Neuronal stem cell (in vitro differentiated cells): ENCODE measurements at regions not wholly inside any gene's neighbourhood (a gene's known extent, or its start where the extent isn't known, plus 50 kb on each side); places are given as distances from the start of the nearest gene placed in this dataset.

Experiments used
- DNase-seq: peaks from one replicate; pipeline ENCODE4 v3.0.0-alpha.2; 2013; ENCODE audit warnings: low spot score
- H2AFZ ChIP-seq: one replicate; pipeline ENCODE4 v1.6.1; 2013; ENCODE audit warnings: mild to moderate bottlenecking, low read length, inconsistent platforms
- H2AK5ac ChIP-seq: 2 replicates; pipeline ENCODE4 v1.6.1; 2013; ENCODE audit warnings: low read depth, mild to moderate bottlenecking, inconsistent platforms, low read length, moderate library complexity, mixed read lengths
- H2BK120ac ChIP-seq: 2 replicates; pipeline ENCODE4 v1.6.1; 2013; ENCODE audit warnings: low read depth, mild to moderate bottlenecking, inconsistent platforms, low read length, moderate library complexity, mixed read lengths
- H2BK12ac ChIP-seq: one replicate; pipeline ENCODE4 v1.6.1; 2013; ENCODE audit warnings: low read length, inconsistent platforms
- H2BK15ac ChIP-seq: 2 replicates; pipeline ENCODE4 v1.6.1; 2013; ENCODE audit warnings: mild to moderate bottlenecking, low read length, inconsistent platforms, mixed read lengths
- H2BK5ac ChIP-seq: one replicate; pipeline ENCODE4 v1.6.1; 2013; ENCODE audit warnings: inconsistent platforms, mild to moderate bottlenecking, low read length, moderate library complexity
- H3K14ac ChIP-seq: one replicate; pipeline ENCODE4 v1.6.1; 2013; ENCODE audit warnings: low read length, inconsistent platforms
- H3K18ac ChIP-seq: 2 replicates; pipeline ENCODE4 v1.6.1; 2013; ENCODE audit warnings: low read length, inconsistent platforms
- H3K23ac ChIP-seq: 2 replicates; pipeline ENCODE4 v1.6.1; 2013; ENCODE audit warnings: low read depth, mild to moderate bottlenecking, mixed read lengths, low read length, inconsistent platforms; ENCODE audit not compliant: poor library complexity
- H3K27ac ChIP-seq: replicated peaks from 3 replicates; pipeline ENCODE4 v1.5.1; 2013; ENCODE audit warnings: low read length, inconsistent platforms
- H3K27me3 ChIP-seq, 3 experiments: 2 replicates each; pipeline ENCODE4 v1.6.1; 2013; ENCODE audit warnings: low read length in 3 of 3, mild to moderate bottlenecking in 2 of 3, inconsistent platforms in 1 of 3, low read depth in 1 of 3, mixed read lengths in 1 of 3, moderate library complexity in 1 of 3; ENCODE audit not compliant: control insufficient read depth in 3 of 3, insufficient read depth in 3 of 3
- H3K36me3 ChIP-seq, 2 donors: replicated peaks in 1 of 2; 2 replicates each; pipeline ENCODE4 v1.6.1; 2013; ENCODE audit warnings: low read length in 2 of 2; ENCODE audit not compliant: control insufficient read depth in 2 of 2, insufficient read depth in 2 of 2
- H3K4ac ChIP-seq: 2 replicates; pipeline ENCODE4 v1.6.1; 2013; ENCODE audit warnings: inconsistent platforms, mild to moderate bottlenecking, low read length, moderate library complexity
- H3K4me1 ChIP-seq, 2 donors: 1 replicate in 1 of 2; 2 replicates in 1 of 2; pipeline ENCODE4 v1.6.1; 2013; ENCODE audit warnings: low read length in 2 of 2, low read depth in 1 of 2; ENCODE audit not compliant: control insufficient read depth in 2 of 2, insufficient read depth in 1 of 2
- H3K4me2 ChIP-seq: one replicate; pipeline ENCODE4 v1.6.1; 2013; ENCODE audit warnings: mild to moderate bottlenecking, low read length, inconsistent platforms; ENCODE audit not compliant: insufficient read depth, poor library complexity, severe bottlenecking
- H3K4me3 ChIP-seq, 2 donors: 2 replicates each; pipeline ENCODE4 v1.5.1; 2013; ENCODE audit warnings: low read length in 2 of 2, mild to moderate bottlenecking in 2 of 2, inconsistent platforms in 1 of 2, moderate library complexity in 1 of 2
- H3K79me1 ChIP-seq: one replicate; pipeline ENCODE4 v1.6.1; 2013; ENCODE audit warnings: low read depth, mild to moderate bottlenecking, inconsistent platforms, low read length, moderate library complexity
- H3K9ac ChIP-seq: one replicate; pipeline ENCODE4 v1.6.1; 2013; ENCODE audit warnings: mild to moderate bottlenecking, low read depth, low read length, inconsistent platforms; ENCODE audit not compliant: poor library complexity
- H3K9me3 ChIP-seq, 2 donors: replicated peaks in 1 of 2; 2 replicates each; pipeline versions ENCODE3 to v1.6.1; 2013; ENCODE audit warnings: low read length in 2 of 2, mild to moderate bottlenecking in 2 of 2, inconsistent platforms in 1 of 2, low read depth in 1 of 2, mixed read lengths in 1 of 2, moderate library complexity in 1 of 2; ENCODE audit not compliant: control insufficient read depth in 2 of 2, insufficient read depth in 1 of 2
- H4K8ac ChIP-seq: one replicate; pipeline ENCODE4 v1.6.1; 2013; ENCODE audit warnings: low read depth, mild to moderate bottlenecking, inconsistent platforms, low read length, moderate library complexity
- H4K91ac ChIP-seq: one replicate; pipeline ENCODE4 v1.6.1; 2013; ENCODE audit warnings: low read length, low read depth, mild to moderate bottlenecking, inconsistent platforms; ENCODE audit not compliant: poor library complexity
- WGBS, 2 donors: extraction: QIAGEN DNeasy Blood & Tissue Kit; methylation state at CpG; one replicate each; pipeline ENCODE4 v1.1.7; 2013; ENCODE audit warnings: missing lambda C conversion rate in 2 of 2, mixed read lengths in 1 of 2; ENCODE audit not compliant: insufficient read length in 2 of 2, insufficient replicate concordance in 1 of 2; ENCODE audit errors: extremely low coverage in 2 of 2; 5-methylcytosine and 5-hydroxymethylcytosine counted together

DNA sequence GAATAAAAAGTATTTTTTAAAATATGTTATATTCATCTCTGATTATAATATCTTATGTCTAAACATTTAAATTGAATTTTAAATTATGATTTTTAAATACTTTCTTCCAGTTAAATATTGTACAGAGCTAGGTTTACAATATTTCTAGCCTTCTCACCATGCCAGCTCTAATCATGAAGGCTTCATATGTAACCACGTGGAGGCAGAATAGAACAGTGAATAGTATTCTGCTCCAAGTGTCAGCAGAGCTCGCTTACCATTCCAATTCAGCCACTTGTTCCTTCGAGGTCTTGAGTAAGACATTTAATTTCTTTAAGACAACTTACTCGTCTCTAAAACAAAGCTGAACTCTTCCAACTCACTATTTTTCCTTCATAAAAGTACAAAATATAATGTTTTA lies 871.8 kb downstream of the SUCLG1 start:
- H3K9me3 ChIP-seq: no peaks in the 10 kb centered on the region
- H3K4me2 ChIP-seq: no peak overlapping the region
- no peak overlapping the region for H2BK15ac ChIP-seq
- H2AK5ac ChIP-seq: no peak overlapping the region
- H3K18ac ChIP-seq: no peak overlapping the region
- H2BK5ac ChIP-seq: no peak overlapping the region
- no peak overlapping the region for H3K23ac ChIP-seq
- H4K91ac ChIP-seq: no peak overlapping the region
- no CpG with 5 or more reads among the region's 4 CpGs for WGBS, 2 donors
- DNase-seq: no peak
- no peak overlapping the region for H3K9ac ChIP-seq
- no peak overlapping the region for H3K27ac ChIP-seq
- H4K8ac ChIP-seq: no peak overlapping the region
- no peak overlapping the region for H3K4me3 ChIP-seq
- no peak overlapping the region for H2BK12ac ChIP-seq
- no peak overlapping the region for H2AFZ ChIP-seq
- no peak overlapping the region for H2BK120ac ChIP-seq
- H3K79me1 ChIP-seq: no peaks in the 10 kb centered on the region
- no peak overlapping the region for H3K4ac ChIP-seq
- H3K14ac ChIP-seq: no peak overlapping the region
- H3K4me1 ChIP-seq: peaks cover 6 to 11% of the 10 kb centered on the region in 2 donors
- no peaks in the 10 kb centered on the region for H3K27me3 ChIP-seq
- no peaks in the 10 kb centered on the region for H3K36me3 ChIP-seq

DNA sequence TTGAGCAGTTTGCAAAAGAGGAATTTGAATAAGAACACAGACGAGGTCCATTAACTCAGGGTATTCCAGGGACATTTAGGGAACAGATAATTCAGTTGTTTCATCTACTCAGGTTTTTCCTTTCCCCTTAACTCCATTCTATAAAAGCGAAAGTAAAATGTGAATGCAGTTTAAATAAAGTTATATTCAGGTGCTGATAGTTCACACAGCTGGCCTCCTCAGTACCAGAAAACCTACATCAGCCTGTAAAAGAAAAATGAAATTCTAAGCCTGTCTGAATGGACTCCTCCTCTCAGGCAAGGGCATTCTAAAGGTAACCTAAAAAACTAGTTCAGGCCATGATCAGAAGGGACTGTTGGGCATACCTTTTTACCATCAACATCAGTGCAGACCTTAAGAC lies 873.8 kb downstream of the SUCLG1 start:
- no peak overlapping the region for H3K14ac ChIP-seq
- H3K79me1 ChIP-seq: no peaks in the 10 kb centered on the region
- H3K36me3 ChIP-seq: no peaks in the 10 kb centered on the region
- no peak overlapping the region for H4K91ac ChIP-seq
- H2BK120ac ChIP-seq: no peak overlapping the region
- peak overlapping the region; percentile 78 for H2AFZ ChIP-seq
- peak overlapping the region; percentile 41 for H3K27ac ChIP-seq
- DNase-seq: no peak
- H2BK5ac ChIP-seq: no peak overlapping the region
- no peaks in the 10 kb centered on the region for H3K9me3 ChIP-seq
- H2BK12ac ChIP-seq: no peak overlapping the region
- no peak overlapping the region for H3K4me2 ChIP-seq
- WGBS, 2 donors: no CpG with 5 or more reads among the region's 2 CpGs
- no peak overlapping the region for H3K9ac ChIP-seq
- H3K23ac ChIP-seq: no peak overlapping the region
- H3K27me3 ChIP-seq: no peaks in the 10 kb centered on the region
- no peak overlapping the region for H4K8ac ChIP-seq
- H2AK5ac ChIP-seq: no peak overlapping the region
- H3K4ac ChIP-seq: no peak overlapping the region
- H3K4me1 ChIP-seq: peaks cover 6 to 11% of the 10 kb centered on the region in 2 donors
- H2BK15ac ChIP-seq: no peak overlapping the region
- no peak overlapping the region for H3K18ac ChIP-seq
- no peak overlapping the region for H3K4me3 ChIP-seq

DNA sequence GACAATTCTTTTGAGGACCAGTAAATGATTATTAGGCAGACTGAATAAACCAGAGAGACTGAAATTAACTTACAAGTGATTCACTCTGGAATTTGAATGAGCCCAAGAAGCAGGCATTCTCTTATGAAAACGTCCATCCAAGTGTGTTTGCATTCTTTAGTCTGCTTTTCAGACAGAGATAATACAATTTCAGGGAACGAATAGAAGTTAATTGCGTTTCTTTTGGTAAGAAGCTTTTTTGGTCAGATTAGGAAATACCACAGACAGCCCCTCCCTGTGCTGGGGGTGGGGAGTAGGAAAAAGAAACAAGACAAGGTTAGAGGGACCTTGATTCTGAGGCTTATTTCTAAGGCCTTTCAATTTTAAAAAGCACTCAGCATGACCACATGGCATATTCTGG lies 874.4 kb downstream of the SUCLG1 start:
- Histone ChIP-seq H3K27ac (peak overlapping the region; percentile 41), H2BK12ac (no peak overlapping the region), H3K4me3 (no peak overlapping the region), H2BK15ac (no peak overlapping the region), H3K9ac (no peak overlapping the region), H3K4me1 (peaks cover 6 to 11% of the 10 kb centered on the region in 2 donors), H3K9me3 (no peaks in the 10 kb centered on the region), H2AFZ (peak overlapping the region; percentile 78), H2BK5ac (no peak overlapping the region), H4K91ac (no peak overlapping the region), H2AK5ac (no peak overlapping the region), H3K79me1 (no peaks in the 10 kb centered on the region), H2BK120ac (no peak overlapping the region), H3K23ac (no peak overlapping the region), H3K14ac (no peak overlapping the region), H3K36me3 (no peaks in the 10 kb centered on the region), H3K4me2 (no peak overlapping the region), H3K18ac (no peak overlapping the region), H4K8ac (no peak overlapping the region), H3K4ac (no peak overlapping the region), H3K27me3 (no peaks in the 10 kb centered on the region)
- peak; percentile 49 for DNase-seq
- no CpG with 5 or more reads among the region's 3 CpGs for WGBS, 2 donors

DNA sequence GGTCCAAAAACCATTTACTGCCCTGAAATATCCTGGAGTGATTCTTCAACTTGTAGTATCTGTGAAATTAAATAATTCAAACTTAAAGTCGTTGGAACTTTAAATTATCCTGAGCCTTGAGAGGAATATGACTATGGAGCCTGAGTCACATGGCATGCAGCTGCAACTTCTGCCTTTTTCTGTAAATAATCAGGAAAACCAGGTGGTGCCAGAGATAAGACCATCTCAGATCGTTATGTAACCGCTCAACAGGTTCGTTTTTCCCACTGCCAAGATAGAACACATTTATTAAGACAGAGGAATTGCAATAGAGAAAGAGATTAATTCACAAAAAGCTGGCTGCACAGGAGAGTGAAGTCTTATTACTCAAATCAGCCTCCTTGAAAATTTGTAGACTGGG lies 876.5 kb downstream of the SUCLG1 start:
- H3K27ac ChIP-seq: no peak overlapping the region
- no peaks in the 10 kb centered on the region for H3K9me3 ChIP-seq
- H3K14ac ChIP-seq: no peak overlapping the region
- H2BK12ac ChIP-seq: no peak overlapping the region
- H2BK15ac ChIP-seq: no peak overlapping the region
- H3K9ac ChIP-seq: no peak overlapping the region
- H2BK120ac ChIP-seq: no peak overlapping the region
- no peak overlapping the region for H3K4me2 ChIP-seq
- H3K4ac ChIP-seq: no peak overlapping the region
- DNase-seq: no peak
- H3K4me1 ChIP-seq: peaks cover 6 to 11% of the 10 kb centered on the region in 2 donors
- H3K4me3 ChIP-seq: no peak overlapping the region
- H4K8ac ChIP-seq: no peak overlapping the region
- H3K79me1 ChIP-seq: no peaks in the 10 kb centered on the region
- H4K91ac ChIP-seq: no peak overlapping the region
- H2AFZ ChIP-seq: no peak overlapping the region
- H3K18ac ChIP-seq: no peak overlapping the region
- no peak overlapping the region for H2BK5ac ChIP-seq
- no CpG with 5 or more reads among the region's 4 CpGs for whole genome bisulfite sequencing, 2 donors
- no peaks in the 10 kb centered on the region for H3K36me3 ChIP-seq
- H3K23ac ChIP-seq: no peak overlapping the region
- no peak overlapping the region for H2AK5ac ChIP-seq
- H3K27me3 ChIP-seq: no peaks in the 10 kb centered on the region
